H9 (cell line): ENCODE measurements at regions not wholly inside any gene's neighbourhood (a gene's known extent, or its start where the extent isn't known, plus 50 kb on each side); places are given as distances from the start of the nearest gene placed in this dataset.

Source experiments
- DNase-seq: peaks from one replicate; pipeline ENCODE4 v3.0.0-alpha.2; 2017
- H2AFZ ChIP-seq: one replicate; pipeline ENCODE4 v1.6.1; 2013; ENCODE audit warnings: mild to moderate bottlenecking, low read length, control low read depth, moderate library complexity
- H2AK5ac ChIP-seq: 2 replicates; pipeline ENCODE4 v1.6.1; 2013; ENCODE audit warnings: low read length, control low read depth, mixed read lengths; ENCODE audit not compliant: insufficient read length
- H2BK120ac ChIP-seq: one replicate; pipeline ENCODE4 v1.6.1; 2013; ENCODE audit warnings: low read depth, mild to moderate bottlenecking, low read length, control low read depth, inconsistent platforms; ENCODE audit not compliant: poor library complexity, severe bottlenecking
- H2BK12ac ChIP-seq: 2 replicates; pipeline ENCODE4 v1.6.1; 2013; ENCODE audit warnings: low read length, control low read depth, mixed read lengths, low read depth; ENCODE audit not compliant: insufficient read length
- H2BK15ac ChIP-seq: 2 replicates; pipeline ENCODE4 v1.6.1; 2013; ENCODE audit warnings: low read depth, low read length, control low read depth
- H2BK20ac ChIP-seq: one replicate; pipeline ENCODE4 v1.6.1; 2013; ENCODE audit warnings: low read depth, mild to moderate bottlenecking, low read length, control low read depth, inconsistent platforms; ENCODE audit not compliant: poor library complexity, severe bottlenecking
- H2BK5ac ChIP-seq: 2 replicates; pipeline ENCODE4 v1.6.1; 2013; ENCODE audit warnings: low read length, control low read depth, mixed read lengths; ENCODE audit not compliant: insufficient read length
- H3K14ac ChIP-seq: 2 replicates; pipeline ENCODE4 v1.6.1; 2013; ENCODE audit warnings: low read length, control low read depth; ENCODE audit not compliant: insufficient read depth
- H3K18ac ChIP-seq: 2 replicates; pipeline ENCODE4 v1.6.1; 2013; ENCODE audit warnings: low read depth, mild to moderate bottlenecking, mixed read lengths, low read length, control low read depth; ENCODE audit not compliant: insufficient read length
- H3K23ac ChIP-seq: 2 replicates; pipeline ENCODE4 v1.6.1; 2013; ENCODE audit warnings: low read length, control low read depth, mixed read lengths, low read depth; ENCODE audit not compliant: insufficient read length
- H3K23me2 ChIP-seq: 2 replicates; pipeline ENCODE4 v1.6.1; 2013; ENCODE audit warnings: low read depth, mild to moderate bottlenecking, mixed read lengths, low read length, control low read depth; ENCODE audit not compliant: insufficient read length, poor library complexity, severe bottlenecking
- H3K27ac ChIP-seq: 2 replicates; pipeline ENCODE4 v1.5.1; 2013; ENCODE audit warnings: low read length, control low read depth, mixed read lengths, low read depth; ENCODE audit not compliant: insufficient read length
- H3K27me3 ChIP-seq: 2 replicates; pipeline ENCODE4 v1.6.1; 2013; ENCODE audit warnings: low read length, control low read depth, inconsistent platforms; ENCODE audit not compliant: insufficient read depth
- H3K4ac ChIP-seq: 2 replicates; pipeline ENCODE4 v1.6.1; 2013; ENCODE audit warnings: low read depth, mild to moderate bottlenecking, control low read depth, inconsistent platforms, low read length, moderate library complexity
- H3K4me1 ChIP-seq: 2 replicates; pipeline ENCODE4 v1.6.1; 2013; ENCODE audit warnings: low read length, control low read depth, inconsistent platforms; ENCODE audit not compliant: insufficient read depth
- H3K4me2 ChIP-seq: 2 replicates; pipeline ENCODE4 v1.6.1; 2013; ENCODE audit warnings: low read length, control low read depth, mixed read lengths; ENCODE audit not compliant: insufficient read length, insufficient read depth
- H3K56ac ChIP-seq: 2 replicates; pipeline ENCODE4 v1.6.1; 2013; ENCODE audit warnings: low read depth, mild to moderate bottlenecking, mixed read lengths, low read length, control low read depth; ENCODE audit not compliant: insufficient read length
- H3K79me1 ChIP-seq: 2 replicates; pipeline ENCODE4 v1.6.1; 2013; ENCODE audit warnings: low read depth, mild to moderate bottlenecking, moderate library complexity, low read length, control low read depth, inconsistent platforms; ENCODE audit not compliant: insufficient read depth, poor library complexity, severe bottlenecking
- H3K79me2 ChIP-seq: 2 replicates; pipeline ENCODE4 v1.6.1; 2013; ENCODE audit warnings: low read length, control low read depth, inconsistent platforms; ENCODE audit not compliant: insufficient read depth
- H3K9ac ChIP-seq: 2 replicates; pipeline ENCODE4 v1.6.1; 2013; ENCODE audit warnings: low read length, control low read depth, mixed read lengths; ENCODE audit not compliant: insufficient read length; ENCODE audit errors: extremely low read depth
- H3K9me3 ChIP-seq: one replicate; pipeline ENCODE4 v1.6.1; 2013; ENCODE audit warnings: low read depth, low read length, inconsistent platforms; ENCODE audit not compliant: control insufficient read depth
- H3T11ph ChIP-seq: one replicate; pipeline ENCODE4 v1.6.1; 2013; ENCODE audit warnings: mild to moderate bottlenecking, low read length, control low read depth, inconsistent platforms
- H4K20me1 ChIP-seq: one replicate; pipeline ENCODE4 v1.6.1; 2013; ENCODE audit not compliant: control insufficient read depth, insufficient read length, insufficient read depth
- H4K5ac ChIP-seq: 2 replicates; pipeline ENCODE4 v1.6.1; 2013; ENCODE audit warnings: low read depth, mild to moderate bottlenecking, mixed read lengths, low read length, control low read depth; ENCODE audit not compliant: insufficient read length
- H4K8ac ChIP-seq: replicated peaks from 2 replicates; pipeline ENCODE4 v1.6.1; 2013; ENCODE audit warnings: low read length, control low read depth, mixed read lengths, low read depth; ENCODE audit not compliant: insufficient read length
- H4K91ac ChIP-seq: 2 replicates; pipeline ENCODE4 v1.6.1; 2013; ENCODE audit warnings: low read depth, mild to moderate bottlenecking, moderate library complexity, mixed read lengths, low read length, control low read depth; ENCODE audit not compliant: insufficient read length
- H3K27ac Mint-ChIP-seq, 3 experiments: 2 replicates in 2 of 3; 3 replicates in 1 of 3; pipeline ENCODE4 v1.8.0; 2020 to 2021; ENCODE audit warnings: mixed read lengths in 3 of 3, mild to moderate bottlenecking in 1 of 3, moderate library complexity in 1 of 3
- H3K27me3 Mint-ChIP-seq: 2 replicates; pipeline ENCODE4 v1.8.0; 2021; ENCODE audit warnings: low read depth, mild to moderate bottlenecking, moderate library complexity, mixed read lengths
- H3K36me3 Mint-ChIP-seq, 3 experiments: 2 replicates in 2 of 3; 3 replicates in 1 of 3; pipeline ENCODE4 v1.8.0; 2020 to 2021; ENCODE audit warnings: low read depth in 3 of 3, mixed read lengths in 3 of 3; ENCODE audit not compliant: insufficient read depth in 1 of 3
- H3K4me1 Mint-ChIP-seq, 2 experiments: 2 replicates each; pipeline ENCODE4 v1.8.0; 2020; ENCODE audit warnings: mixed read lengths in 2 of 2
- H3K4me3 Mint-ChIP-seq, 2 experiments: 2 replicates in 1 of 2; 3 replicates in 1 of 2; pipeline ENCODE4 v1.8.0; 2020 to 2021; ENCODE audit warnings: mild to moderate bottlenecking in 2 of 2, mixed read lengths in 2 of 2, moderate library complexity in 1 of 2
- H3K9me3 Mint-ChIP-seq, 2 experiments: 2 replicates in 1 of 2; 3 replicates in 1 of 2; pipeline ENCODE4 v1.8.0; 2020; ENCODE audit warnings: mild to moderate bottlenecking in 2 of 2, mixed read lengths in 2 of 2, moderate library complexity in 1 of 2
- CTCF ChIP-seq: fragments of 200-600 bp; sonication (generic); conservative IDR thresholded peaks from 3 replicates; pipeline ENCODE4 v1.8.0; 2021; ENCODE audit warnings: antibody characterized with exemption, mild to moderate bottlenecking
- whole genome bisulfite sequencing: extraction: QIAGEN DNeasy Blood & Tissue Kit; methylation state at CpG from one replicate; pipeline ENCODE4 v1.1.7; 2013; ENCODE audit warnings: missing lambda C conversion rate, low lambda C conversion rate, mixed read lengths; ENCODE audit not compliant: insufficient read length; ENCODE audit errors: extremely low coverage; 5-methylcytosine and 5-hydroxymethylcytosine counted together

- H3K36me3 Mint-ChIP-seq = no peaks in the 10 kb centered on the region
Measured at GRCh38 chr12:83386527-83387264, 700.0 kb downstream of the TMTC2 start.

More at GRCh38 chr12:83386527-83387264, 700.0 kb downstream of the TMTC2 start:
- H2BK12ac ChIP-seq = no peak overlapping the region
- TF ChIP-seq CTCF = no peak
- H3K27ac Mint-ChIP-seq = no peak overlapping the region
- H3K18ac ChIP-seq = no peak overlapping the region
- H3K79me2 ChIP-seq = no peaks in the 10 kb centered on the region
- H3K23ac ChIP-seq = no peak overlapping the region
- no peak overlapping the region for H2BK5ac ChIP-seq
- H4K5ac ChIP-seq = no peak overlapping the region
- H3K79me1 ChIP-seq = no peaks in the 10 kb centered on the region
- no peak overlapping the region for H3K4me3 Mint-ChIP-seq
- no peaks in the 10 kb centered on the region for H3K27me3 ChIP-seq
- no peak overlapping the region for H2AFZ ChIP-seq
- H3K27me3 Mint-ChIP-seq = no peaks in the 10 kb centered on the region; the same call in 1 of the 2 replicates
- H3K4me2 ChIP-seq = no peak overlapping the region
- no peak overlapping the region for H3K56ac ChIP-seq
- no peaks in the 10 kb centered on the region for H4K20me1 ChIP-seq
- no peak overlapping the region for H2BK20ac ChIP-seq
- H3K4ac ChIP-seq = no peak overlapping the region
- no peak overlapping the region for H3K9ac ChIP-seq
- WGBS = no CpG with 5 or more reads among the region's 3 CpGs
- H2AK5ac ChIP-seq = no peak overlapping the region
- H4K91ac ChIP-seq = no peak overlapping the region
- H3K14ac ChIP-seq = no peak overlapping the region
- H3T11ph ChIP-seq = no peak overlapping the region
- H3K27ac ChIP-seq = no peak overlapping the region
- DNase-seq = no peak
- H3K23me2 ChIP-seq = no peaks in the 10 kb centered on the region
- no peak overlapping the region for H2BK120ac ChIP-seq
- H3K4me1 ChIP-seq = no peaks in the 10 kb centered on the region
- H3K4me1 Mint-ChIP-seq = peaks cover 7 to 8% of the 10 kb centered on the region in 2 experiments; a peak in 3 of 4 replicates
- no peak overlapping the region for H4K8ac ChIP-seq
- H3K9me3 ChIP-seq = no peaks in the 10 kb centered on the region
- H3K9me3 Mint-ChIP-seq = peaks cover 0 to 2% of the 10 kb centered on the region in 2 experiments; a peak in 1 of 5 replicates
- no peak overlapping the region for H2BK15ac ChIP-seq
